NCI-H1105 treated with DMSO at 0.1 percent for 48 hours (cell line): ENCODE measurements at regions not wholly inside any gene's neighbourhood (a gene's known extent, or its start where the extent isn't known, plus 50 kb on each side); places are given as distances from the start of the nearest gene placed in this dataset.
A peak's percentile ranks its signal among the peaks of the same experiment; 100 is the strongest.

Source experiments
- DNase-seq: peaks from one replicate; lab custom pipeline; 2025; lab: John Stamatoyannopoulos, UW

DNA sequence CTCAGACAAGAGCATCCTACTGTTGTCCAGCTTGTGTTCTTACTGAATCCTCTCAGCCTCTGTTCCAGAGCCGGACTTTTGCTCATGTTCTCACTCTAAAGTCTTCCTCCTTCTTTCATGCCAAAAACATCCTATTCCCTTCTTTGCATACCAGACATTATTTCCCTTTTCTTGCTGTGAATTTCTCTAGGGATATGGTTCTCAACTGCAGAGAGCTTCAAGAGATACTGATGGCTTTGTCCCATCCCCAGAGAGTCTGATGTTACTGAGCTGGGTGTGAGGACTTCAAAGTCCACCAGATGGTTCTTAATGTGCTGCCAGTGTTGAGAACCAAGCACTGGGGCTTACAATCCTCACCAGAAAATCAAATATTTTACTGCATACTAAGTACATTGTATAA is 98.6 kb upstream of the FER start:
- no peak for DNase-seq

DNA sequence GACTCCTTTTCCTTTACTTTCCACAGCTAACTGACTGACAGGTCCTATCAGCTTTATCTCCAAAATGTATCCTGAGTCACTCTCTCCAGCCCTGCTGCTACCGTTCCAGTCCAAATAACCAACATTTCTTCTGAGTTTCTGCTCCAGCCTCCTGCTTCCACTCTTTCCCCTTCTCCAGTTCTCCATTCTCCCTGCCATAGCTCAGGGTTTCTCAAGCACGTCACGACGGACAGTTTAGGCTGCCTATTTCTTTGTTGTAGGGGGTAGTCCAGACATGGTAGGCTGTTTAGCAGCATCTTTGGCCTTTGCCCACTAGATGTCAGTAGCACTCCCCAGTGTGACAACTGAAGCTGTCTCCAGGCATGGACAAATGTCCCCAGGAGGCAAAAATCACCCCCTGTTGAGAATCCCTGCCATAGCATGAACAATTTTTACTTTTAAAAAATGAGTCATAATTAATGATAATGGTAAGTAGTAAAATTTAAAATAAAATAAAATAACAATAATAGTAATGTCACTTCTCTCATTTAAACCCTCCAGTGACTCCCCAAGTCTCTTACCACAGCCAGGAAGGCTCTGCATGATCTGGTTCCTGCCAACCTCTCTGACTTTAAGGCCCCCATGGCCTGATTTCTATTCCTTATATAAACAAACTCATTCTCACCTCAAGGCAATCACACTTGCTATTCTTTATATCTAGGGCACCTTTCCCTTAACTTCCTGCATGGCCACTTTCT is 105.4 kb upstream of the FER start:
- peak; percentile 36 for DNase-seq

DNA sequence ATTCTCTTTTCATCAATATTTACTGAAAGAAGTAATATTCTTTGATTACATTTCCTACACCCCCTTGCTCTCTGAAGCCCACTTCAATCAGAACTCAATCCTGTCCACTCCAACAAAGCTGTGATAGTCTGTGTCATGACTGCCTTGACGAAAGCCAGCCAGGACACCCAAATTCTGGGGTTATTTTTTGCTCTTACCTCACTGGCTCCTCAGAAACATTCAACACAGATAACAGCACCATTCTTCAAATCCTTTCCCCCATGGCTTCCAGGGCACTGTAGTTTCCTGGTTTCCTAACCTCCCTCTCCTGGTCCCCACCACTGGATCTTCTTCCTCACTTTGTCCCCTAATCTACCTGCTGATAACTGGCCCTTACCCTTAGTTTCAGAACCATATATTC is 106.1 kb upstream of the FER start:
- DNase-seq, result no peak

DNA sequence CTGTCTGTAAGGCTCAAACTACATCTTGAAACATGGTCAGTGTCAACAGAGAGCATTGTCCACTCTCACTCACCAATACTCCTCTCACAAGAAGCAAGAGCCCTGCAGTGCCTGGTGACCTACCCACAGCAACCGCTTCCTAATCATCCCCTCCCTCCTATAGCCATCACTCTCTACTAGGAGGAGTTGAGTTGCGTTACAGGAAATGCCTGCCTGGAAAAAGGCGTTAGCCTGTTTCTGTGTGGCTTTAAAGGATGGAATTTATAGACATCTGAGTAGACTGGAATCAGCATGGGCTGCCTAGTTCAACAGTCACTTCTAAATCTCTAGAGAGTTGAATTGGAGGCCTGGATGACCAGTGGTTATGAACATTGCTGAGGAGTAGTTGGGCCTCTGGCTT is 108.3 kb upstream of the FER start:
- no peak for DNase-seq

DNA sequence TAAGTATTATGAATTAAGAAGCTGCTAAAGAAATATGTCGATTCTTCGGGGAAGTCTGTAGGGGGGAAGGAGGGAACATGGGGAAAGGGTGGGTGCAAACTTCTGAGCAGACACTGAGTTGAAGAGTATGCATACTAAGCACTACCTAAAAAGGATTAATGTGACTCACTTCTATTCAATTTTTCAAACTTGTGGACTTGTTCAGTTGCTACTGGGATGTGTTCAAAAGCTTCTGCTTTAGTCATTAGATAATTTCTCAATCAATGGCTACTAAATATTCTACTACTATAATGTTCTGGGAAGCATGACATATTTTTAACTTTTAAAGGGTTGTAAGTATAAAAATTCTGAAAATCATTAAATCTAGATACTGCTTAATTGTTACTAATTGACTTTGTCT is 109.7 kb upstream of the FER start:
- no peak for DNase-seq

DNA sequence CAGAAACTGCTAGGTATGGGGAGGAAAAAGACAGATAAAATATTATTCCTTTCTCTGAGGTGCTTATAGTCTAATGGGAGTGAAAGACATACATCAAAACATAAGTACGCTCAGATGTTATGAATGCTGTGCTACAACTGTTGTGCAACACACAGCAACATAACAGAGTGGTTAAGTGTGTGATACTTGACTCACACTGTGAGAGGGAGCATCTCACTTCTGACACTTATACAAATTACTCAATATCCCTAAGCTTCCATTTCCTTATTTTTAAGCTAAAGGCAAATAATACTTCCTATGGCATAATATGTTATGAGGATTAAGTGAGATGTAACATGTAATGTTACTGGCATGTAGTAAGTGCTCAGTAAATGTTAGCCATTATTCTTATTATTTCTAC is 110.6 kb upstream of the FER start:
- no peak for DNase-seq

DNA sequence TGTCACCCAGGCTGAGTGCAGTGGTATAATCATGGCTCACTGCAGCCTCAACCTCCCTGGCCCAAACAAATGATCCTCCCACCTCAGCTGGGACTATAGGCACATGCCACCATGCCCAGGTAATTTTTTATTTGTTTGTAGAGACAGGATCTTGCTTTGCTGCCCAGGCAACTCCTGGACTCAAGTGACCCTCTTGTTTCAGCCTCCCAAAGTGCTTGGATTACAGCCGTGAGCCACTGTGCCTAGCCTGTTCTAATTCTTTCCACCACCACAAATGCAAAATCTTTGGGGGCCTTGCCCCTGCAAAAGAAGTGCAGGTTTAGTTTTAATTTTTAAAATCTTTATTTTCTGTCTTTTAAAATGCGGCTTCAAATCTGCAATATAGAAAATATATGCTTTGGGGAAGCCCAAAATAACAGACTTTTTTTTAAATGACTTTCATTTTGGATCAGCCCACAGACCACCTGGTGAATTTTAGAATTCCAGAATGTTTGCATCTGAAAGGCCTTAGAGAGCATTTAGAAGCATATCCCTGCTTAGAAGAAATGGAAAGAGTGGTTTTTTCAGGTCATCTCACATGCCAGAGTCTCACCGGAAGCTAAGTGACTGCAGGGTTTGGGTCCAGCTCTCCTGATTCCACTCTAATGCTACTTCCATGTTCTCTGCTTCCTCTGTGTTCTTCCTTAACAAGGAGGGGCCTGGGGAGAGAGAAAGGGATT is 111.4 kb upstream of the FER start:
- no peak for DNase-seq

DNA sequence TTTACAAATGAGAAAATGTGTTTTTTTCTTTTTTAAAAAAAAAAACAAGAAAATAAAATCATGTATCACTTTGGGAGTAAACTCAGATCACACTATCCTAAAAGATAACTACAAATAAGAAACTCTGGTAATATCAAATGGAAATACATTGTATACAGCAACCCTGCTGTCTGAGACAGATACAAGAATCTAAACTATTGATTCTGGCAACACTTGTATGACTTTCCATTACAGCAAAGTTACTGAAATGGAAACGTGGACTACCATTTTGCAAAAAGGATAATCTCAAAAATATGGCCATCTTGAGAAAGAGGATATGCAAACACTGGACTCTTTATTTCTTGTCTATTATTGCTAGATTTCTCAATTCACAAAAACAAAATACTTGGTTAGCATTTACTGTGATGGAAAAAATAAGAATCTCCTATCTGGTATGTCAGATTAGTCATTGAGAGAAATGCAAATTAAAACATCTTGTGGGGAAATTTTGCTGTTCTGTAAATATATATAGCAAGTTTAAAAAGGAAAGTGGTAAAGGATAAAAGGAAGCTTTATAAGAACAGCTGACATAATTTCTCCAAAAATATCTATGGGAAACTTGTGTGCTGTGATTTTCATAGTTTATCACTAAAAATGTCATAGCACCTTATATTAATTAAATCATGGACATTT is 112.9 kb upstream of the FER start:
- DNase-seq, result no peak

DNA sequence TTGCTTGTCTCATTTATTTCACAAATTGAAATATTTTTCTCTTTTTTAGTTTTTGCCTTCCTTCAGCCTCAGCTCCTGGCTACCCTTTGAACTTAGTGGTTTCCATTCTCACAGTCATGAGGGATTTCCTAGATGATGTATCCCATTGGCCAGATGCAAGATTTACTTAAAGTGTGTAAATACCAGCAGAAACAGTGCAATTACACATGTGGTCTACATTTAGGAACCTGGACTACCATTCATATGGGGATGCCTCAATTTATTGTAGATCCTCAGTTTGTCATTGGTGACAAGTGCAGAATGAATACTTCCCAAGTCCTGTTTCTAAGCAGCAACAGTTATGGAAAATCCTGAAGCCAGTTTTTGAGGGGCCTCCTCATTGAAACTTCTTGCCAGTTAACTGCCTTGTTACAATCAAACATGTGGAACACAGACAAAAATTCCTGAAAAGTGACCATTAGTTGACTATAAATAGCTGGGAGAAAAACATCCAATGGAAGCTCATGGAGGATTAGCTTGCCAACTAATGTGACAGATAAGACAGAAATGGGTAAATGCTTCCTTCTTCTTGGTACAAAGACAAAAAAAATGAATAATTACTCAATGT is 113.6 kb upstream of the FER start:
- DNase-seq, result no peak

DNA sequence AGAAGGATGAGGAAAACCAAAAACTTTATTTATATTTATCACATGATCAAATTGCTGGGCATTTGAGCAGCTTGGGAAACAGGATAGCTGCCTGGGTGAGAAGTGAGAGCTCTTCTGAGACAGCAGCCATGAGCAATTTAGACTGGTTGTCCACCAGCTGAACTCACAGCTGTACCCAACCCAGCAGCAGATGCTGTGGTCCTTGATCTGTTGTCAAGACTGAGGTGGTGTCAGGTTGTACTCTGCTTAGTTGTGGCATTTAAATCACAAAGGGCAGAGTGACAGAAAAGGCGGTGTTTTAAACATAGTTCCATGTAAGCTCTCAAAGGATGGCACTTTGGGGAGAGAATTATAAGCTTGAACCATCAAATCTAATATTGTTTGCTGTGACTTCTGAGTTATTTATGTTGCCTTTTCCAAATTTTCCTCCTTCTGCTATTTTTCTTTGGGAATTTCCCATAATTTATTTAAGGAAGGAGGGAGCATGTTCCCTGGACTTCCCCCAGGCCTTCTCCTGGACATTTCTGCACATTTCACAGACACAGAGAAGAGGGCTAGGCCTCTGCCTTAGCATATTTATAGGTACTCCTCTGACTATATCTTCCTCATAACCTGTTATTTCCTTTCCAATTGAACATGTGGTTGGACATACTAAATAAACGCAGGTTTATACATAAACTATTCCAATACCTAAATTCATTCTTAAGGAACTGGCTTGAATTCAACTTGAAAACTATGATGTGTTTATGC is 117.7 kb upstream of the FER start:
- no peak for DNase-seq

DNA sequence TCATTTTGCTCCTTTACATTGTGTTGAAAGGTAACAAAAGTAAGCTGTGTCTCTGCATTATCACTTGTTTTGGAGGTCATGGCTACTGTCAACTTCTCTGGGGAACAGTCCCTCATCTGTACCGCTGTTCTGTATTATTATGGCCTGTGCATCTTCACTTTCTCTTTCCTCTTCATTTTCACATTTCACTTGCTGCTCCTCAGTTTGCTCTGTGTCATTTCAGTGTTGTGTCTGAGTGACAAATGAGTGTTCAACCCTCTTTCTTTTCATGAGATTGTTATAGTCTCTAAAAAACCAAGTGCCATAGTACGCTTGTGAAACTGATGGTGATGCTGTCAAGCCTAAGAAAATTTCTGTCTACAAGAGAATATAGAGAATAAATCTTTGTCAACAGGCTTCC is 122.0 kb upstream of the FER start:
- no peak for DNase-seq

DNA sequence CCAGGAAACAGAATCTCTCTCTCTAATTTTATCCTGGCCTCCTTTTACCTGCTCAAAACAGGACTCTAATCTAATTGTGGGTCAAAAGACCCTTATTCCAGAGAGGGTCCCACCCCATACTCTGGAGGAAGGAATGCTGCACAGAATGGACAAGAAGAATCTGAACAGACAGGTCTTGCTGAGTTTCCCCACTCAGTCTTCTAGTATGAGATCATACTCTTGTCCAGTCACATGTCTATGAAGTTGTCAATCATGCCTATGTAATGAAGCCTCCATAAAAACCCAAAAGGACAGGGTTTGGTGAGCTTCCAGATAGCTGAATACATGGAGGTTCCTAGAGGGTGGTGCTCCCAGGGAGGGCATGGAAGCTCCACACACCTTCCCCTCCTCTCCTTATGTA is 123.9 kb upstream of the FER start:
- no peak for DNase-seq

DNA sequence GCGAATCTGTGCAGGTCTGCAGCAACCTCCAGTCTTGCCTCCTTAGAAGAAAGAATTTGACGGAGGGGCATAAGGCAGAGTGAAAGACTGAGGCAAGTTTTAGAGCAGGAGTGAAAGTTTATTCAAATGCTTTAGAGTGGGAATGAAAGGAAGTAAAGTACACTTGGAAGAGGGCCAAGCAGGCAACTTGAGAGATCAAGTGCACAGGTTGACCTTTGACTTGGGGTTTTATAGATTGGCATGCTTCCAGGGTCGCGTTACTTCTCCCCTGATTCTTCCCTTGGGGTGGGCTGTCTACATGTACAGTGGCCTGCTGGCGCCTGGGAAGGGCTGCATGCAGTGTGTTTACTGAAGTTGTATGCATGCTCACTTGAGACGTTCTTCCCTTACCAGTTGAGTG is 127.2 kb upstream of the FER start:
- DNase-seq, result no peak

DNA sequence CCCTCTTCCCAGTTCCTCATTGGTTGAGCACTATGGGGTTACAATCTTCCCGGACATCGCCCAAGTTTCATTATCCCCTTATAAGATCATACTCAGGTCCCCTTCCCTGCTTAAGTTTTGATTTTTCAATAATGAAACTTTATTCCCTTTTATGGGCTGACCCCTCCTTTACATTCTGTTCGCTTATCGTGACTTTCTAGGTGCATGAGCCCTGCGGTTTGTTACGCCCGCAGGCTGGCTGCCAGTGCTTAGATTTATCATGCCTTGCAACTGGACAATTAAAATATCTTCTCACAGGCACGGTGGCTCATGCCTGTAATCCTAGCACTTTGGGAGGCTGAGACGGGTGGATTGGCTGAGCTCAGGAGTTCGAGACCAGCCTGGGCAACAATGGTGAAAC is 127.9 kb upstream of the FER start:
- DNase-seq, result no peak

DNA sequence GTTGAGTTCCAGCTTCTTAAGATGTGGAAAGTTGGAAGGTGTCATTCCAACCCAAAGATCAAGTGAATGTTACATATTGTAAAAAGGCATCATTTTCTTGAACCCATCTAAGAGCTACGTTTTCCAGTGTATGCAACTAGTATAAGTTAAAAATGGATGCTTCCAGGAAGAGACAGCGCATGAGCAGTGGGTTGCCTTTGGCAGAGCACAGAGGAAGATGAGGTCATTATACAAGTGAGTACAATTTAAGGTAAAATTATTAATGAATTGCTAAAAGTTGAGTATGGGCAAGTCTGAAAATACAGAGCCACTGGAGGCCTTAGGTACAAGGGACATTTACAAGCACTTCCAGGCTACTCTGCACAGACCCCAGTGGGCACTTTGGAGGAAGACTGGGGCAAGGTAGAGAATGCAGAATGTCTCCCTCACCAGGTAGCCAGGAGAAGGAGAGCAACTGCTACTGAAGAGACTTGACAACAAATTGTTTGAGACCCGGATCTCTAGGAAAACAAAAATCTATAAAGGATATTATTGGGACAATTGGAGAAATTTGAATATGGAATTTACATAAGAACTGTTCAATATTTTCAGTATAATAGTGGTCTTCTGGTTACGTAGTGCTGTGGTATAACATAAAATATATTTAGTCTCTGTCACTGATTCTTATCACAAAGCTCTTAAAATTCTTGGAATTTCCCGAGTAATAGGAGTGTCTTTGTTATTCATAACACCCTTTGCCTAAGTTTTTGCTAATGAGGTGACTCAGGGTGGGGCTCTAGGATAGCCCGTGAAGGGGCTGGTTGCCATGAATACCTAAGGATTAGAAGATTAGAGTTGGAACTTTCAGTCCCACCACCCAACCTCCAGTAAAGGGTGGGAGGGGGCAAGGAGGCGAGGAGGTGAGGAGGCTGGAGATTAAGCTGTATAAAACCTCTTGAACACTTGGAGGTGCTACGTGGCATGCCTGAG is 129.9 kb upstream of the FER start:
- no peak for DNase-seq

DNA sequence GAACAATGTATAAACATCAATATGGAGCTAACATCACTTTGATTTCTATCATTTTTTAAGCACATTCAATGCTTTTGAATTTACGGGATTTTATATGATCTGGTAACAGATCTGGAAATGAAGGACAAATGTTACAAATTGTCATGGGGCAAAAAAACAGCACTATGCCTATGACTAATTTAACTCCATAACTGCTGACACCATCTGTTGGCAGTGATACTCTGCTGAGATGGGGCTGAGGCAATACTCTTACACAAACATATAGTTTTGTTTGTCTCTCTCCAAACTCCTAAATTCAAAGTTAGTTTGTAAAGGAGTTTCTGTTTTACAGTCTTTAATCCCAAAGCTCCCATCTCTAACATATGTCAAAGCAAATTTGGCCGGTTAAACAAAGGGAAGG is 132.5 kb upstream of the FER start:
- DNase-seq, result no peak

DNA sequence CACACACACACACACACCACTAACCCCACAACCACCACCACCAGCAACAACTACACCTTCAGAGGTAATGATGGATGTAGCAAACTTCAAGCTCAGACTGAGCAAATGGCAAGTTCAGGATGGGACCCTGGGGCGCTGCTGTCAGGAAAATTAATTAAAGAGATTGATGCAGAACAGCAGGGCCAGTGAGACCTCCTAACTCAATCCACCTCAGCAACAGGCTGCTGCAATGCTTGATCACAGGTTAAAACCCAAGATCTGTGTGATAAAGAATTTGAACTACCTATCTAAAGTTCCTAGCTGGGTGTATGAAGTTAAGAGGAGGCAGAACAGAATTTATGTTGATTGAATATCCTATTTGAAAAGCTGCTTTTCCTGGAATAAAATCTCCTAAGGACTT is 140.3 kb upstream of the FER start:
- DNase-seq, result no peak

DNA sequence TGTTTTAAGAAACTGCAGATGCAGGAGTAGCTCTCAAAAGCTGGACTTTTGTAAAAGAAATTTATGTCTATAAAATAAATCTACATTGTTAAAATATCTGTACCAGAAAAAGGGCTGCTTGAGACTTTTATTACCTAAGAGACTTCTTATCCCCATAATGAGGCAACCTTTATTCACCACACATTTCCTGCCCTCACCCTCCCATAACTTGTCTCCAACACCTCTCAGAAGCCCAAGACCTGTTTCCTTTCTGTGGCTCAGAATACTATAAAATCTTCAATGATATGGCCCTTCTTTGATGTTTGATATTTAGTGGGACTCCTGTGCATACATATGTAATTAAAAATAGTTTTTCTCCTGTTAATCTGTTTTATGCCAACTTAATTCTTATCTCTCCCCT is 141.5 kb upstream of the FER start:
- DNase-seq, result no peak

DNA sequence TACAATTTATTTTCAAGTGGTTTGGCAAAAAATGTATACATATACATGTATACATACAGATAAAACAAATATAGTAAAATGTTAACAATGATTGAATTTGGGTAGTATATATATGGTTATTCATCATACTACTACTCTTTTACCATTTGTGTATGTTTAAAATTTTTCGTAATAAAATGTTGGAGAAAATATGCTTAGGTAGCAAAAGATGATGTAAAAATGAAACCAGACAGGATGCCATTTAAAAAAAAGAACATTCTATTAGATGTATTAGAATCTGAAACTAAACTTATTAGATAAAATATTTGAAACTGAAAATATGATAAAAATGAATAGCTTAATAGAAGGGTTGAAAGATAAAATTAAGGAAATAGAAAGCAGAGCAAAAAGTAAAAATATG is 144.9 kb upstream of the FER start:
- no peak for DNase-seq

DNA sequence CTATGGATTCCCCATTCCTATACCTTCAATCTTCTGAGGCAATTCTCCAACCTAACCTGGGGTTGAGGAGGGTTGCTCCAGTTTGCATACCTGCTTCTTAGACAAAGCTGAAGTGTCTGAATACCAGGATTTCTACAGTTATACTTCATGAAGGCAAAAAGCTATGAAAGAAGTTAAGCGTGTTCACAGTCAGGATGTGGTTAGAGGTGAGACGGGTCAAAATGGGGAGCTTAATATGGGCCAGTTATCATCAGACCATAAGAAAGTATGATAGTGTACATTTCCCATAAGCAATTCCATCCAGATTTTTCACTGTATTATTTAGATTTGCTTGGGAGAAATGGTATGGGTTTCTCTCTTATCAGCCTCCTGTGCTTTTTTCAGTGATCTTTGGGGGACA is 156.9 kb upstream of the FER start:
- no peak for DNase-seq

DNA sequence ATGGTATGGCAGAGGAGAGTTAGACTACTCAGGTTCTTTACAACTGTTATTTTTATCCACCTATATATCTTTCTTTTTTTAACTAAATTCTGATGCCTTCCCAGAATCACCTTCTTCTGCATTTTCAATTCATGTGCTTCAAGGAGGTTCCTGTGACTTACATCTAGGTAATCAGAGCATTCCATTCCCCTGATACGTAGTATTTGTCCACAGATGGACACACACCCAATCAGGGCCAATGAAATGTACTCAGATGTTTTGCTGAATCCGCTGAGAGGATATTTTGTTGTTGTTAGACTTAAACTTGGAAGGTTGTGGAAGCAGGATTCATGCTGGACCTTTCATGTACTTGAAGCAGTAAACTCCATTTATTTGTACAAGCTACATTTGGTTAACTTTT is 159.4 kb upstream of the FER start:
- DNase-seq, result no peak
